ENCODE measurements at regions not wholly inside any gene's neighbourhood (a gene's known extent, or its start where the extent isn't known, plus 50 kb on each side); places are given as distances from the start of the nearest gene placed in this dataset.

DNA sequence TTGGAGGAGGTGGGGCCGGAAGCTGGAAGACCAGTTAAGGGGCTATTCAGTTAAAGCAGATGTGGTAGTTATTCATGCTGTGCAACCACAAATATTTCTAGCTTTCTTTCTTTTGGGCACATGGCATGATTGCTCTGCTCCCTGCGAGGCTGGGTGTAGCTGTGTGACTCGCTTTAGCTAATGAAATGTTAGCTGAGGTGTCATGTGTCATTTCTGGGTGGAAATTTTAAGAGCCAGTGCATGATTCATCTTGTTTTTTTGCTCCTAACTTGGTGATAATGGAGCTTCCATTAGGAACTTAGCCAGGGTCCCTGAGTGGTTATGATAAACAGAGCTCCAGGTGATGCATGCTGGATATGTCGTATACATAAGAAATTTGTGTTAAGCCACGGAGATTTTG lies 300.6 kb downstream of the SATB1 start:
- TF ChIP-seq, protein P1, sequence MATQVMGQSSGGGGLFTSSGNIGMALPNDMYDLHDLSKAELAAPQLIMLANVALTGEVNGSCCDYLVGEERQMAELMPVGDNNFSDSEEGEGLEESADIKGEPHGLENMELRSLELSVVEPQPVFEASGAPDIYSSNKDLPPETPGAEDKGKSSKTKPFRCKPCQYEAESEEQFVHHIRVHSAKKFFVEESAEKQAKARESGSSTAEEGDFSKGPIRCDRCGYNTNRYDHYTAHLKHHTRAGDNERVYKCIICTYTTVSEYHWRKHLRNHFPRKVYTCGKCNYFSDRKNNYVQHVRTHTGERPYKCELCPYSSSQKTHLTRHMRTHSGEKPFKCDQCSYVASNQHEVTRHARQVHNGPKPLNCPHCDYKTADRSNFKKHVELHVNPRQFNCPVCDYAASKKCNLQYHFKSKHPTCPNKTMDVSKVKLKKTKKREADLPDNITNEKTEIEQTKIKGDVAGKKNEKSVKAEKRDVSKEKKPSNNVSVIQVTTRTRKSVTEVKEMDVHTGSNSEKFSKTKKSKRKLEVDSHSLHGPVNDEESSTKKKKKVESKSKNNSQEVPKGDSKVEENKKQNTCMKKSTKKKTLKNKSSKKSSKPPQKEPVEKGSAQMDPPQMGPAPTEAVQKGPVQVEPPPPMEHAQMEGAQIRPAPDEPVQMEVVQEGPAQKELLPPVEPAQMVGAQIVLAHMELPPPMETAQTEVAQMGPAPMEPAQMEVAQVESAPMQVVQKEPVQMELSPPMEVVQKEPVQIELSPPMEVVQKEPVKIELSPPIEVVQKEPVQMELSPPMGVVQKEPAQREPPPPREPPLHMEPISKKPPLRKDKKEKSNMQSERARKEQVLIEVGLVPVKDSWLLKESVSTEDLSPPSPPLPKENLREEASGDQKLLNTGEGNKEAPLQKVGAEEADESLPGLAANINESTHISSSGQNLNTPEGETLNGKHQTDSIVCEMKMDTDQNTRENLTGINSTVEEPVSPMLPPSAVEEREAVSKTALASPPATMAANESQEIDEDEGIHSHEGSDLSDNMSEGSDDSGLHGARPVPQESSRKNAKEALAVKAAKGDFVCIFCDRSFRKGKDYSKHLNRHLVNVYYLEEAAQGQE (IDR thresholded peaks at IDR 0.05; ENCODE audit: insufficient replicate concordance, low read depth), result no peak
- TF ChIP-seq, protein P2, sequence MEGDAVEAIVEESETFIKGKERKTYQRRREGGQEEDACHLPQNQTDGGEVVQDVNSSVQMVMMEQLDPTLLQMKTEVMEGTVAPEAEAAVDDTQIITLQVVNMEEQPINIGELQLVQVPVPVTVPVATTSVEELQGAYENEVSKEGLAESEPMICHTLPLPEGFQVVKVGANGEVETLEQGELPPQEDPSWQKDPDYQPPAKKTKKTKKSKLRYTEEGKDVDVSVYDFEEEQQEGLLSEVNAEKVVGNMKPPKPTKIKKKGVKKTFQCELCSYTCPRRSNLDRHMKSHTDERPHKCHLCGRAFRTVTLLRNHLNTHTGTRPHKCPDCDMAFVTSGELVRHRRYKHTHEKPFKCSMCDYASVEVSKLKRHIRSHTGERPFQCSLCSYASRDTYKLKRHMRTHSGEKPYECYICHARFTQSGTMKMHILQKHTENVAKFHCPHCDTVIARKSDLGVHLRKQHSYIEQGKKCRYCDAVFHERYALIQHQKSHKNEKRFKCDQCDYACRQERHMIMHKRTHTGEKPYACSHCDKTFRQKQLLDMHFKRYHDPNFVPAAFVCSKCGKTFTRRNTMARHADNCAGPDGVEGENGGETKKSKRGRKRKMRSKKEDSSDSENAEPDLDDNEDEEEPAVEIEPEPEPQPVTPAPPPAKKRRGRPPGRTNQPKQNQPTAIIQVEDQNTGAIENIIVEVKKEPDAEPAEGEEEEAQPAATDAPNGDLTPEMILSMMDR (IDR thresholded peaks at IDR 0.05; ENCODE audit: insufficient read depth, low read length), result no peak
- TF ChIP-seq POLR2AphosphoS5 (IDR thresholded peaks at IDR 0.05; ENCODE audit: low read depth) (no peak), GABPA (IDR thresholded peaks at IDR 0.05; ENCODE audit: low read depth) (no peak), SPI1 (IDR thresholded peaks at IDR 0.05; ENCODE audit: borderline replicate concordance, low read depth) (no peak)

Data from HL-60 (cell line).